ENCODE measurements at regions not wholly inside any gene's neighbourhood (a gene's known extent, or its start where the extent isn't known, plus 50 kb on each side); places are given as distances from the start of the nearest gene placed in this dataset.
"Not testable (repeated sequence)": the region's sequence is repeated elsewhere in the genome, so short reads cannot be mapped to it uniquely, and the experiment has no call there.

- intact Hi-C loops (cut with DNase I; ENCODE audit: low total_unique reads): no loop called here
- no peaks in the 10 kb centered on the region for H3K36me3 ChIP-seq
- no peaks in the 10 kb centered on the region for H3K4me1 ChIP-seq
- no peak overlapping the region for H3K27ac ChIP-seq
- no peaks in the 10 kb centered on the region for H3K27me3 ChIP-seq
- no peak for DNase-seq
- H3K4me3 ChIP-seq: no peak overlapping the region
- no peaks in the 10 kb centered on the region for H3K9me3 ChIP-seq
- TF ChIP-seq POLR2A (IDR thresholded peaks at IDR 0.05): no peak
- no peak for TF ChIP-seq CTCF (IDR thresholded peaks at IDR 0.05)
Observed at GRCh38 chr5:54379590-54379989, 69.2 kb upstream of the ARL15 start.

DNA sequence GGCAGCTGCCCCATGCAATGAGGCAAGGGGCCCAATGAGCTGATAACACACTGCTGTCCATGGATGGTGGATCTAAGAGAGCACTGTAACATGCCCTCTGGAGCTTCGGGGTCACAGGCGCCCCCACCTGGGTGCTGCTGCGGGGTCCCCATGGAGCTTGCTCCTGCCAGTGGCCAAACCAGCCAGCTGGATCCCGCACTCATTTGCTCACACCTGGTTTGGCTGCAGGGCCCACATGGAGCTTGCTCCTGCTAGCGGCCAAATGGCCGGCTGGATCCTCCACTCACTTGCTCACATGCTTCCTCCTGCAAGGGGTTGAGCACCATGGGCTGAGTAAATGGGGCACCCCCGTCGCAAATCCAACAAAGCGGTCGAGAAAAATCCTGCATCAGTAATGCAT lies 68.3 kb upstream of the ARL15 start:
- no peaks in the 10 kb centered on the region for H3K9me3 ChIP-seq
- no peaks in the 10 kb centered on the region for H3K27me3 ChIP-seq
- H3K4me1 ChIP-seq: no peaks in the 10 kb centered on the region
- no peak for DNase-seq
- no peaks in the 10 kb centered on the region for H3K36me3 ChIP-seq
- no peak overlapping the region for H3K4me3 ChIP-seq
- H3K27ac ChIP-seq: no peak overlapping the region
- intact Hi-C loops (cut with DNase I; ENCODE audit: low total_unique reads): no loop called here
- TF ChIP-seq POLR2A (IDR thresholded peaks at IDR 0.05) (no peak), CTCF (IDR thresholded peaks at IDR 0.05) (no peak)

- H3K36me3 ChIP-seq; DNase-seq; H3K27me3 ChIP-seq; H3K4me1 ChIP-seq; H3K27ac ChIP-seq; H3K9me3 ChIP-seq; intact Hi-C loops (cut with DNase I; ENCODE audit: low total_unique reads); H3K4me3 ChIP-seq: not testable (repeated sequence)
Observed at GRCh38 chr5:54377339-54377738, 67.0 kb upstream of the ARL15 start.

- DNase-seq: no peak
- TF ChIP-seq POLR2A (IDR thresholded peaks at IDR 0.05) (no peak), CTCF (IDR thresholded peaks at IDR 0.05) (no peak)
- Histone ChIP-seq H3K4me1 (no peaks in the 10 kb centered on the region), H3K27me3 (no peaks in the 10 kb centered on the region), H3K36me3 (no peaks in the 10 kb centered on the region), H3K4me3 (no peak overlapping the region), H3K27ac (no peak overlapping the region), H3K9me3 (peaks cover 0 to 5% of the 10 kb centered on the region in 2 donors)
- intact Hi-C loops (cut with DNase I; ENCODE audit: low total_unique reads): no loop called here
Observed at GRCh38 chr5:54370982-54371381, 60.6 kb upstream of the ARL15 start.

DNA sequence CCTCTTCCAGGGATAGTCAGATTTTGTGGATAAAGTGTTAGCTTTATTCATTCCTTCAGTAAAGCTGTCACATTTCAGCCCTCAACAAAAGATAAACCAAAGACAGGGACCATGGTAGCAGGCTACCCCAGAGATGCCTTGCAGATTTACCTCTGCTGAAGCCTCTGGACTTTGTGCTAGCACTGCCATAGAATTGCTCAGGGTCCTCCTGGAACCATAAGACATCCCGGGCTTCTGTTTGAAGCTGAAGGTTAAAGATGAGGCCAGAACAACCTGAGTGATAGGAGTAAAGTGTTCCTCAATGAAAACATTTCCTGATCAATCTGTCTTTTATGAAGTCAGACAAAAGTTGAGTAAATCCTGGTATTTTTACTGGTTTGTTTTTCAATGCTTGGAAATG lies 57.5 kb upstream of the ARL15 start:
- DNase-seq: no peak
- peaks cover 0 to 2% of the 10 kb centered on the region in 2 donors for H3K9me3 ChIP-seq
- no peak overlapping the region for H3K27ac ChIP-seq
- H3K4me3 ChIP-seq: no peak overlapping the region
- no peaks in the 10 kb centered on the region for H3K4me1 ChIP-seq
- TF ChIP-seq POLR2A (IDR thresholded peaks at IDR 0.05) (no peak), CTCF (IDR thresholded peaks at IDR 0.05) (no peak)
- H3K36me3 ChIP-seq: no peaks in the 10 kb centered on the region
- intact Hi-C loops (cut with DNase I; ENCODE audit: low total_unique reads): no loop called here
- H3K27me3 ChIP-seq: no peaks in the 10 kb centered on the region

- Histone ChIP-seq H3K4me3 (no peak overlapping the region), H3K36me3 (no peaks in the 10 kb centered on the region), H3K4me1 (no peaks in the 10 kb centered on the region), H3K9me3 (no peaks in the 10 kb centered on the region), H3K27me3 (no peaks in the 10 kb centered on the region), H3K27ac (no peak overlapping the region)
- no peak for DNase-seq
- intact Hi-C loops (cut with DNase I; ENCODE audit: low total_unique reads): no loop called here
- TF ChIP-seq CTCF (IDR thresholded peaks at IDR 0.05) (no peak), POLR2A (IDR thresholded peaks at IDR 0.05) (no peak)
Observed at GRCh38 chr5:54366707-54367106, 56.3 kb upstream of the ARL15 start.
